ENCODE measurements at regions not wholly inside any gene's neighbourhood (a gene's known extent, or its start where the extent isn't known, plus 50 kb on each side); places are given as distances from the start of the nearest gene placed in this dataset.
"Not testable (repeated sequence)": the region's sequence is repeated elsewhere in the genome, so short reads cannot be mapped to it uniquely, and the experiment has no call there.

DNA sequence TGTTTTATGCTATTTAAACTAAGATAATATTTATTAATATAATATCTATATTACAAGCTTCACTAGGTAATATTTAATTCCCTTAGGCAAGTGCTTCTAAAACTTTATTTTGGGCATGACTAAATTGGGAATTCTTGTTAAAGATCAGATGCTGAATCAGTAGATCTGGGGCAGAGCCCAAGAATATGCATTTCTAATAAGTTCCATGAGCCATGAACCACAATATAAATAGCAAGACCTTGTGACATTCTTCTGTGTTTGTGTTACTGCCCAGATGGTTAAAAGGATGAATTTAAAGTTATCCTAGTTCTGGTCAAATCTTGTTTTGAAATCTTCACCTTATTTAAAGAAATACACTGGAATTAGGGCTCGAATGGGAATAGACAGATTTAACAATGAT lies 258.4 kb upstream of the CACNA2D1 start:
- DNase-seq = peak; percentile 7

DNA sequence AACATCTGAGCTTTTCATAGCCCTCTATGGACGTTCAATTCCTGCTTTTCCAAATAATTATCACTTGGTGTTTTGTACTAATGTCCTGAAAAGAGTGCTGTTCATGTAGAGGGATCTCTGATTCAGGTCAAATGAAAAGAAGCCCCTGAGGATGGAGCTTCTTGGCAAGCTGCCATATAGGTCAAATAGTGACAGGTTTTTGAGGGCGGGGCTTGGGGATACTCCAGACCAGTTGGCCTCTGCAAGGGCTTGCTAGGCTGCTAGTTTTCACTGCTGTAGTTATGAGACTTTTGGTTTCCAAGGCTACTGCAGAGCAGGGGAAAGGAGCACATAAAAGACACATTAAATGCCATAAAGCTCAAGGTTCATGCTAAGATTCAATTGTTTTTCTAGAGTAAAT lies 257.2 kb upstream of the CACNA2D1 start:
- no peak for DNase-seq

- peak; percentile 61 for DNase-seq
These were observed 256.2 kb upstream of the CACNA2D1 start for GRCh38 chr7:82699773-82700186.

DNA sequence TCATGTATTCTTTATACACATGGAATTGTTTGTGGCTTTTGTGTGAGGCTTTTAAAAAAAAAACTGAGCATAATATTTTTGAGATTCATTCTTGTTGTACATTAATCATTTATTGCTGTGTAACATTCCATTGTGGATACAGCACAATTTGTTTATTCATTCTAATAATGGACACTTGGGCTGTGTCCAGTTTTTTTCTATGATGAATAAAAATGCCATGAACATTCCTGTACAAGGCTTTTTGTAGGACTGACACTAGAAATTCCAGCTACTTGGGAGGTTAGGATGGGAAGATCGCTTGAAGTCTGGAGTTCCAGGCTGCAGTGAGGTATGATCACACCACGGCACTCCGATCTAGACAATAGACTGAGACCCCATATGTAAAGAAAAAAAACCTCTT lies 254.3 kb upstream of the CACNA2D1 start:
- peak; percentile 68 for DNase-seq

GRCh38 chr7:82696631-82697030 lies 253.1 kb upstream of the CACNA2D1 start:
- no peak for DNase-seq

GRCh38 chr7:82694022-82694421 lies 250.4 kb upstream of the CACNA2D1 start:
- DNase-seq = no peak

GRCh38 chr7:82690929-82691328 lies 247.4 kb upstream of the CACNA2D1 start:
- no peak for DNase-seq

GRCh38 chr7:82685214-82685613 lies 241.6 kb upstream of the CACNA2D1 start:
- DNase-seq = no peak

GRCh38 chr7:82678716-82679115 lies 235.1 kb upstream of the CACNA2D1 start:
- DNase-seq = no peak

DNA sequence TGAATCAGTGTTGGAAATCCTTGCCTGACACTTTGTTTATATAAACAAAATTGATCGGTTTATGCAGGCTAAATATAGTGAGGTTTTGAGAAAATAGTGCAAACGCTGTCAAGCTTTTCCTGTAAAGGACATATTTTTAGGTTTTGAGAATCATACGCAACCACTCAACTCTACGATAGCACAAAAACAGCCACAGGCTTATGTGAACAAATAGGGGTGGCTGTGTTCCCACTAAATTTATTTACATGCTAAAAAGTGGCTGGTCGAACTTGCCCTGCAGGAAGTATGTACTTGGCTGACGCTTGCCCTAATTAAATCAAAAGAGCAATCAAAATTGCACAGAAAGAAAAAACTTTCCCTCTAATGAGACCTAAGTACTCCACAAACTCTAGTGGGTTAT lies 234.7 kb upstream of the CACNA2D1 start:
- no peak for DNase-seq

DNA sequence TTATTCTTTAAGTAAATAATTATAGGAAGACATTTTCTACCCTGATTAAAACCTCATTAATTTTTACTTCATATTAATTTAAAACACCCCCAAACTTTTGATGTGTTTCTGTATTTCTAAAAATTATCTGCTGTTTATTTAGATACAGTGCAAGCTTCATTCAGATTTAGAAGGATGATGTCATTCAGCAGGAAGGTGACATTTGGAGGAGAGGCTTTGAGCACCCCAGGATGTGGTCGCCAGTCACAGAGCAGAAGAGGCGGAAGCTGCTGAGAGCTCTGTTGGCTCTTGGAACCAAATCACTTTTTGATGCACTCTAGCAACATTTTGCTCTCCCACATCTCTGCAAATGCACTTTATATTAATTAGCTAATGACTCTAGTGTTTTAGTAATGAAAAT lies 233.9 kb upstream of the CACNA2D1 start:
- DNase-seq = peak; percentile 48

DNA sequence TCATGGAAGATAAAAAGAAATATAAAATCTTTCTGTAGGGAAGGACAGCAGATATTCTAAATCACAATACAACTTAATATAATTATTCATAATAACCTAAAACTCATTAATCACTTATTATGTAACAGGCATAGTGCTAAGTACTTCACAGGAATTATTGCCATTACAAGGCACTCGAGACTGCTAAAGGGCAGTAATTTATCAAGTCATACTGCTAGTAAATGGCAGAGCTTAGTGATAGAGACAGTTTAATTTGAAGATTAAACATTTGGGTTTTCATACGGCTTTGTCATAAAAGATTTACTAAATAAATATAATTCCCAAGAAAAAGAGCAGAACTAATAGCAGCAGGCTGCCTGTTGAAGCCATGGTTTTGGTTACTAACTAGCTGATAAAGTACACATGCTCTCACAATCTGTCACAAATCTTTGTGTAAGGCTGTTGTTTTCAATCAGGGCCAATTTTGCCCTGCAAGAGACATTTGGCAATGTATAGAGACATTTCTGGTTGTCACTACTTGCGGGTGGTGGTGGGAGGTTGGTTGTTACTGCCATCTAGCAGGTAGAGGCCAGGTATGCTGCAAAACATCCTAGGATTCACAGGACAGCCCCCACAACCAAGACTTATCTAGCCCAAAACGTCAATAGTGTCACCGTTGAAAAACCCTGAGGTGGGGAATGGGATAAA lies 233.3 kb upstream of the CACNA2D1 start:
- DNase-seq = no peak

DNA sequence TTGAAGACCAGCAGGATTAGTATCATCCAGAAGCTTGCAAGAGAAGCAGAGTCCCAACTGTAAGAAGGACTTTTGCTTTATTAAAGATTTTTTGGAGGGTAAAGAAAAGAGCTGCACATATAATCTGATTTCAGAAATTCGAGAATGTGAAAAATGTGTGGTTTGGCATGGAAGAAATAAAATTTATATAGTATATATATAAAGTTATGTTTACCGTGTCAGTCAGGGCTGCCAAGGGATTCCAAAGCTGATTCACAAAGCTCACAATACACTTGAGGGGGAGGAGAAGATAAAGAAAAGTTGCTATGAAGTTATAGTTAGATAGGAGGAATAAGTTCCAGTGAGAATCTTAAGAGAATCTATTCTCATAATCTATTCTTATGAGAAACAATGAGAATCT lies 231.8 kb upstream of the CACNA2D1 start:
- DNase-seq = no peak

GRCh38 chr7:82674268-82674667 lies 230.7 kb upstream of the CACNA2D1 start:
- peak; percentile 33 for DNase-seq

- DNase-seq = no peak
These were observed 228.5 kb upstream of the CACNA2D1 start for GRCh38 chr7:82672078-82672477.

GRCh38 chr7:82669141-82669540 lies 225.6 kb upstream of the CACNA2D1 start:
- DNase-seq = no peak

GRCh38 chr7:82668676-82669075 lies 225.1 kb upstream of the CACNA2D1 start:
- DNase-seq = no peak

DNA sequence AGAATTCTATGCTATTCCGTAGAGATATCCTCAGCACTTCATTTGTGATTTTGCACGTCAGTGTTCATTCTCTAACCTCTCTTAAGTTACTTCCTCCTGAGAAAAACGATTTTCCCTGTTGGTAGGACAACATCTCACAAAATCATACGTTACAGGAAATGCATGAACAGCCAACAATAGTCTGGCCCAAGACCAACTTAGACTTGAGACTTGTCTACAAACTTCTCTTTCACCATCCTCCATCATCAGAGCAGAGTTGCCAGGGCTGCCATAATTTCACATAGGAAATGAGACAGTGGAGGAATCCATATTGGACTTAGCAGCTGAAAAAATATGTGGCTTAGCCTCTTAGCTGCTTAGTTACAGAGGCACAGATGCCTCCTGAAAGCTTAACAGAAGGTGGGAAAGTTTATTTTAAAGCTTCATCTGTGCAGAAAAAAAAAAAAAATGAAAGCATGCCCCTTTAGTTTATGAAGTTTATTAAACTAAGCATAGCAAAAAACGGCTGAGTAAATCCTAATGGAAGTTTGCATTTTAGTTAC lies 222.5 kb upstream of the CACNA2D1 start:
- no peak for DNase-seq

GRCh38 chr7:82655965-82656364 lies 212.4 kb upstream of the CACNA2D1 start:
- DNase-seq = no peak

GRCh38 chr7:82650095-82650494 lies 206.5 kb upstream of the CACNA2D1 start:
- DNase-seq = not testable (repeated sequence)

- DNase-seq = no peak
These were observed 190.0 kb upstream of the CACNA2D1 start for GRCh38 chr7:82633592-82633991.

GRCh38 chr7:82631998-82632397 lies 188.4 kb upstream of the CACNA2D1 start:
- peak; percentile 14 for DNase-seq

DNA sequence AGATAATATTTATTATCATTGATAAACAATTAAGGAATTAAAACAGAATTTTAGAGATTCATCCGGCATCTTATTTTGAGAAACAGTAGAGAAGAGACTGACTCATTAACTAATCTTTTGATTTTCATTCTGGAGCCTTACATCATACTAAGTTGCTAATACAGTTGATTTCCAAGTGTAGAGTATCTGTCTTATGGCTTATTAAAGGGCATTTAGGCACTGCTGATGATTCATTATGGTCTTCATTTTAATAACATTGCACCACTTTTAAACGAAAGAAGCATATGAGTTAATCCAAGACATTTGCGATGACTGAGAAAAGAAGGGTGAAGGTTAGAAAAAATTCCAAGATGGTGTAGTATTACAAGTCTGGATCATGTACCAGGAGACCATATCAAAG lies 186.0 kb upstream of the CACNA2D1 start:
- peak; percentile 12 for DNase-seq

DNA sequence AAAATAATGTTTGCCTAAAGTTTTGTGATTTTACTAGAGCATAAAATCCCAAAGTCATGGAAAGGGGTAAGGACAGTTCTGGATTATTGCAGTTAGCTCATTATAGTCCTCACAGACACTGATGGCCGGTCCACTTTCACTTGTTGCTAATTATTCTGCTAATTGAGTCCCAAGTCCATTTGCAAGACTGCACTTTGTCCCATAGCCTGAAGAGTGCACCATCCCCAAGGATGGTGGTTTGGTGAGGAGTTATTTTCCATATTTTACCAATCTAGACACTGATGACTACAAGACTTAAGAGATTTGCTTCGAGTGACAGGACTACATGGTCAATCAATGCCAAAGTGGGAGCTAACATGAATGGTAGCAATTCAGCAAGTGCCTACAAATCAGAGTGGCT lies 181.8 kb upstream of the CACNA2D1 start:
- DNase-seq = no peak

DNA sequence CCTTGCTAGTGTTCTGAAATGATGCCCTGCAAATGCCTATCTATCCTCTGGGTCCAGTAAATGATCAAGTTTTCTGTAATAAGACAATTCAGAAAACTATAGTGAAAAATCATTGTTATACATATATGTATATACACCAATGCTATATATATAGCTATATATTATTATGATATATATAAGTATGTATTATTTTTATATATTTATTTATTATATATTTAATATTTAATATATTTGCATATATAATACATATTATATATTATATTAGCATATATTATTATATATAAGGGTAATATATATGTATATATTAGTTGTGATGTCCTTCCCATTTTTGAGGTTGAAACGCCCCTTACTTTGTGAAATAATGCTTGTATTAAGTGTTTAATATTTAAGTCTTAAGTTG lies 181.4 kb upstream of the CACNA2D1 start:
- DNase-seq = no peak

All from EL (cell line).